GM23338 (cell line): ENCODE measurements at regions not wholly inside any gene's neighbourhood (a gene's known extent, or its start where the extent isn't known, plus 50 kb on each side); places are given as distances from the start of the nearest gene placed in this dataset.

ENCODE experiments used
- ATAC-seq: fragments of 200-7000 bp; cut with Tn5 transposase; 3 replicates; pipeline ENCODE4 v1.9.1; 2020
- DNase-seq: peaks from one replicate; pipeline ENCODE4 v3.0.0-alpha.2; 2015; ENCODE audit warnings: low spot score
- H2AFZ ChIP-seq: fragments of 200-600 bp; sonication (generic); 2 replicates; pipeline ENCODE4 v1.8.0; 2016; ENCODE audit warnings: antibody characterized with exemption, mild to moderate bottlenecking, moderate library complexity
- H3F3A ChIP-seq: fragments of 200-600 bp; sonication (generic); replicated peaks from 2 replicates; pipeline ENCODE4 v1.8.0; 2017; ENCODE audit warnings: antibody characterized with exemption, mixed run types, low read depth
- H3K27ac ChIP-seq: fragments of 200-600 bp; sonication (generic); 2 replicates; pipeline ENCODE4 v1.6.1; 2016; ENCODE audit warnings: low read depth
- H3K27me3 ChIP-seq: fragments of 200-600 bp; sonication (generic); 2 replicates; pipeline ENCODE4 v1.8.0; 2016; ENCODE audit warnings: mild to moderate bottlenecking, mixed run types, moderate library complexity; ENCODE audit not compliant: insufficient read depth
- H3K36me3 ChIP-seq: fragments of 200-600 bp; sonication (generic); 2 replicates; pipeline ENCODE4 v1.8.0; 2016; ENCODE audit warnings: mild to moderate bottlenecking; ENCODE audit not compliant: insufficient read depth
- H3K4me1 ChIP-seq: fragments of 200-600 bp; sonication (generic); 2 replicates; pipeline ENCODE4 v1.8.0; 2016; ENCODE audit warnings: mild to moderate bottlenecking, moderate library complexity; ENCODE audit not compliant: insufficient read depth
- H3K4me2 ChIP-seq: fragments of 200-600 bp; sonication (generic); 2 replicates; pipeline ENCODE4 v1.7.1; 2017; ENCODE audit warnings: mixed run types
- H3K4me3 ChIP-seq: fragments of 200-600 bp; sonication (generic); 2 replicates; pipeline ENCODE4 v1.6.1; 2016; ENCODE audit warnings: mixed run types
- H3K79me2 ChIP-seq: fragments of 200-600 bp; sonication (generic); replicated peaks from 2 replicates; pipeline ENCODE4 v1.8.0; 2017; ENCODE audit warnings: mild to moderate bottlenecking; ENCODE audit not compliant: insufficient read depth
- H3K9me2 ChIP-seq: fragments of 200-600 bp; sonication (generic); 2 replicates; pipeline ENCODE4 v1.8.0; 2017; ENCODE audit not compliant: insufficient read depth
- H4K20me1 ChIP-seq: fragments of 200-600 bp; sonication (generic); replicated peaks from 2 replicates; pipeline ENCODE4 v1.8.0; 2017; ENCODE audit warnings: mild to moderate bottlenecking; ENCODE audit not compliant: insufficient read depth
- H3K27ac Mint-ChIP-seq: 2 replicates; pipeline ENCODE4 v1.8.0; 2020; ENCODE audit warnings: inconsistent platforms, mild to moderate bottlenecking, moderate library complexity, mixed read lengths
- H3K27me3 Mint-ChIP-seq: 3 replicates; pipeline ENCODE4 v1.8.0; 2022; ENCODE audit warnings: low read depth, mild to moderate bottlenecking, moderate library complexity, mixed read lengths, inconsistent platforms; ENCODE audit not compliant: insufficient read depth, poor library complexity
- H3K36me3 Mint-ChIP-seq: 3 replicates; pipeline ENCODE4 v1.8.0; 2021; ENCODE audit warnings: low read depth, mild to moderate bottlenecking, inconsistent platforms, moderate library complexity, mixed read lengths
- H3K4me1 Mint-ChIP-seq: 3 replicates; pipeline ENCODE4 v1.8.0; 2020; ENCODE audit warnings: mild to moderate bottlenecking, inconsistent platforms, mixed read lengths
- H3K4me3 Mint-ChIP-seq: 3 replicates; pipeline ENCODE4 v1.8.0; 2021; ENCODE audit warnings: moderate library complexity, mild to moderate bottlenecking, inconsistent platforms, mixed read lengths
- H3K9me3 Mint-ChIP-seq: 3 replicates; pipeline ENCODE4 v1.8.0; 2020; ENCODE audit warnings: moderate library complexity, mild to moderate bottlenecking, inconsistent platforms, mixed read lengths
- EZH2phosphoT487 ChIP-seq: fragments of 200-600 bp; sonication (generic); IDR thresholded peaks from one replicate; pipeline ENCODE4 v1.8.1; 2018; ENCODE audit warnings: antibody characterized with exemption; ENCODE audit not compliant: unreplicated experiment
- JUNB ChIP-seq: IDR thresholded peaks from one replicate; pipeline ENCODE4 v1.6.1; 2016; ENCODE audit warnings: antibody characterized with exemption; ENCODE audit not compliant: unreplicated experiment
- NANOG ChIP-seq: IDR thresholded peaks from 2 replicates; pipeline ENCODE4 v1.6.1; 2016; ENCODE audit warnings: antibody characterized with exemption, borderline replicate concordance
- POLR2AphosphoS5 ChIP-seq: IDR thresholded peaks from 2 replicates; pipeline ENCODE4 v1.6.1; 2016; ENCODE audit warnings: antibody characterized with exemption, low read depth
- STAT1 ChIP-seq: IDR thresholded peaks from one replicate; pipeline ENCODE4 v1.6.1; 2016; ENCODE audit warnings: antibody characterized with exemption; ENCODE audit not compliant: unreplicated experiment
- ZNF114 ChIP-seq: fragments of 250-450 bp; sonication (Bioruptor Pico); IDR thresholded peaks from 2 replicates; pipeline ENCODE4 v1.5.0; 2020; ENCODE audit warnings: mild to moderate bottlenecking, moderate library complexity
- TF ChIP-seq, protein P1 (sequence below): fragments of 250-450 bp; sonication (Bioruptor Pico); IDR thresholded peaks from 2 replicates; pipeline ENCODE4 v1.5.0; 2020; ENCODE audit warnings: mild to moderate bottlenecking, moderate library complexity
- TF ChIP-seq, protein P2 (sequence below), 2 experiments: fragments of 200-600 bp in 1 of 2; sonication (generic) in 1 of 2; conservative IDR thresholded peaks; 2 replicates each; pipeline versions ENCODE4 v1.5.1 to v1.6.1; 2016 to 2017; ENCODE audit warnings: antibody characterized with exemption in 2 of 2, low read depth in 2 of 2, mild to moderate bottlenecking in 2 of 2, moderate library complexity in 1 of 2
- TF ChIP-seq, protein P3 (sequence below): IDR thresholded peaks from one replicate; pipeline ENCODE4 v1.6.1; 2018; ENCODE audit warnings: antibody characterized with exemption; ENCODE audit not compliant: unreplicated experiment
- TF ChIP-seq, protein P4 (sequence below): IDR thresholded peaks from 2 replicates; pipeline ENCODE4 v1.6.1; 2016; ENCODE audit warnings: antibody characterized with exemption

DNA sequence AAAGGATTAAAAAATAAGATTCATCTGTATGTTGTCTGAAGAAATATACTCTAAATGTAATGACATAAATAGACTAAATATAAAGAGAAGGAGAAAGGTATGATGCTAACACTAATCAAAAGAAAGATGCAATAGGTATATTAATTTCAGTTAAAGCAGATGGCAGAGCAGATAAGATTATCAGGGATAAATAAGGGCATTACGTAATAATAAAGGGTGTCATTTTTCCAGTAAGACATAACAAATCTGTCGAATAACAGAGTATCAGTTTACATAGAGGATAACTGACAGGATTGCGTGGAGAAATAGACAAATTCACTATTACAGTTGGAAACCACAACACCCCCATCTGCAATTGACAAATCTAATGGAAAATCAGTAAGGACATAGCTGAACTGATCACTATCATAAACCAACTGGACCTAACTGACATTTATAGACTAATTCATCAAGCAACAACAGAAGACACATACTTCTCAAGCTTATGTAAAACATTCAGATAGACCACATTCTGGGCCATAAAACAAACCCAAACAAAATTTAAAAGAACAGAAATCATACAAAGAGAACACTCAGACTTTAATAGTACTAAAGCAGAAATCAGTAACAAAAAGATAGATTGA, 384.1 kb upstream of the COBL start:
- no peaks in the 10 kb centered on the region for H3K27me3 Mint-ChIP-seq
- Histone ChIP-seq H4K20me1 (no peaks in the 10 kb centered on the region), H3K4me2 (no peak overlapping the region)

More for the DNA sequence above, 384.1 kb upstream of the COBL start:
- H3F3A ChIP-seq, result no peaks in the 10 kb centered on the region
- Mint-ChIP-seq H3K27ac (no peak overlapping the region), H3K4me3 (no peak overlapping the region), H3K4me1 (no peaks in the 10 kb centered on the region), H3K36me3 (no peaks in the 10 kb centered on the region; the same call in 2 of the 3 replicates), H3K9me3 (no peaks in the 10 kb centered on the region; the same call in 1 of the 3 replicates)
- H3K27ac ChIP-seq, result no peak overlapping the region
- ATAC-seq, result no peak
- no peaks in the 10 kb centered on the region for H3K36me3 ChIP-seq
- no peak overlapping the region for H3K4me3 ChIP-seq
- TF ChIP-seq EZH2phosphoT487 (no peak), STAT1 (no peak), NANOG (no peak), JUNB (no peak), POLR2AphosphoS5 (no peak), ZNF114 (CRISPR knock-in tag) (no peak)
- TF ChIP-seq, protein P1, sequence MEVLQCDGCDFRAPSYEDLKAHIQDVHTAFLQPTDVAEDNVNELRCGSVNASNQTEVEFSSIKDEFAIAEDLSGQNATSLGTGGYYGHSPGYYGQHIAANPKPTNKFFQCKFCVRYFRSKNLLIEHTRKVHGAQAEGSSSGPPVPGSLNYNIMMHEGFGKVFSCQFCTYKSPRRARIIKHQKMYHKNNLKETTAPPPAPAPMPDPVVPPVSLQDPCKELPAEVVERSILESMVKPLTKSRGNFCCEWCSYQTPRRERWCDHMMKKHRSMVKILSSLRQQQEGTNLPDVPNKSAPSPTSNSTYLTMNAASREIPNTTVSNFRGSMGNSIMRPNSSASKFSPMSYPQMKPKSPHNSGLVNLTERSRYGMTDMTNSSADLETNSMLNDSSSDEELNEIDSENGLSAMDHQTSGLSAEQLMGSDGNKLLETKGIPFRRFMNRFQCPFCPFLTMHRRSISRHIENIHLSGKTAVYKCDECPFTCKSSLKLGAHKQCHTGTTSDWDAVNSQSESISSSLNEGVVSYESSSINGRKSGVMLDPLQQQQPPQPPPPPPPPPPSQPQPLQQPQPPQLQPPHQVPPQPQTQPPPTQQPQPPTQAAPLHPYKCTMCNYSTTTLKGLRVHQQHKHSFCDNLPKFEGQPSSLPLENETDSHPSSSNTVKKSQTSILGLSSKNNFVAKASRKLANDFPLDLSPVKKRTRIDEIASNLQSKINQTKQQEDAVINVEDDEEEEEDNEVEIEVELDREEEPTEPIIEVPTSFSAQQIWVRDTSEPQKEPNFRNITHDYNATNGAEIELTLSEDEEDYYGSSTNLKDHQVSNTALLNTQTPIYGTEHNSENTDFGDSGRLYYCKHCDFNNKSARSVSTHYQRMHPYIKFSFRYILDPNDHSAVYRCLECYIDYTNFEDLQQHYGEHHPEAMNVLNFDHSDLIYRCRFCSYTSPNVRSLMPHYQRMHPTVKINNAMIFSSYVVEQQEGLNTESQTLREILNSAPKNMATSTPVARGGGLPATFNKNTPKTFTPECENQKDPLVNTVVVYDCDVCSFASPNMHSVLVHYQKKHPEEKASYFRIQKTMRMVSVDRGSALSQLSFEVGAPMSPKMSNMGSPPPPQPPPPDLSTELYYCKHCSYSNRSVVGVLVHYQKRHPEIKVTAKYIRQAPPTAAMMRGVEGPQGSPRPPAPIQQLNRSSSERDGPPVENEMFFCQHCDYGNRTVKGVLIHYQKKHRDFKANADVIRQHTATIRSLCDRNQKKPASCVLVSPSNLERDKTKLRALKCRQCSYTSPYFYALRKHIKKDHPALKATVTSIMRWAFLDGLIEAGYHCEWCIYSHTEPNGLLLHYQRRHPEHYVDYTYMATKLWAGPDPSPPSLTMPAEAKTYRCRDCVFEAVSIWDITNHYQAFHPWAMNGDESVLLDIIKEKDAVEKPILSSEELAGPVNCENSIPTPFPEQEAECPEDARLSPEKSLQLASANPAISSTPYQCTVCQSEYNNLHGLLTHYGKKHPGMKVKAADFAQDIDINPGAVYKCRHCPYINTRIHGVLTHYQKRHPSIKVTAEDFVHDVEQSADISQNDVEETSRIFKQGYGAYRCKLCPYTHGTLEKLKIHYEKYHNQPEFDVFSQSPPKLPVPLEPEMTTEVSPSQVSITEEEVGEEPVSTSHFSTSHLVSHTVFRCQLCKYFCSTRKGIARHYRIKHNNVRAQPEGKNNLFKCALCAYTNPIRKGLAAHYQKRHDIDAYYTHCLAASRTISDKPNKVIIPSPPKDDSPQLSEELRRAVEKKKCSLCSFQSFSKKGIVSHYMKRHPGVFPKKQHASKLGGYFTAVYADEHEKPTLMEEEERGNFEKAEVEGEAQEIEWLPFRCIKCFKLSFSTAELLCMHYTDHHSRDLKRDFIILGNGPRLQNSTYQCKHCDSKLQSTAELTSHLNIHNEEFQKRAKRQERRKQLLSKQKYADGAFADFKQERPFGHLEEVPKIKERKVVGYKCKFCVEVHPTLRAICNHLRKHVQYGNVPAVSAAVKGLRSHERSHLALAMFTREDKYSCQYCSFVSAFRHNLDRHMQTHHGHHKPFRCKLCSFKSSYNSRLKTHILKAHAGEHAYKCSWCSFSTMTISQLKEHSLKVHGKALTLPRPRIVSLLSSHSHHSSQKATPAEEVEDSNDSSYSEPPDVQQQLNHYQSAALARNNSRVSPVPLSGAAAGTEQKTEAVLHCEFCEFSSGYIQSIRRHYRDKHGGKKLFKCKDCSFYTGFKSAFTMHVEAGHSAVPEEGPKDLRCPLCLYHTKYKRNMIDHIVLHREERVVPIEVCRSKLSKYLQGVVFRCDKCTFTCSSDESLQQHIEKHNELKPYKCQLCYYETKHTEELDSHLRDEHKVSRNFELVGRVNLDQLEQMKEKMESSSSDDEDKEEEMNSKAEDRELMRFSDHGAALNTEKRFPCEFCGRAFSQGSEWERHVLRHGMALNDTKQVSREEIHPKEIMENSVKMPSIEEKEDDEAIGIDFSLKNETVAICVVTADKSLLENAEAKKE (CRISPR knock-in tag), result no peak
- TF ChIP-seq, protein P2, sequence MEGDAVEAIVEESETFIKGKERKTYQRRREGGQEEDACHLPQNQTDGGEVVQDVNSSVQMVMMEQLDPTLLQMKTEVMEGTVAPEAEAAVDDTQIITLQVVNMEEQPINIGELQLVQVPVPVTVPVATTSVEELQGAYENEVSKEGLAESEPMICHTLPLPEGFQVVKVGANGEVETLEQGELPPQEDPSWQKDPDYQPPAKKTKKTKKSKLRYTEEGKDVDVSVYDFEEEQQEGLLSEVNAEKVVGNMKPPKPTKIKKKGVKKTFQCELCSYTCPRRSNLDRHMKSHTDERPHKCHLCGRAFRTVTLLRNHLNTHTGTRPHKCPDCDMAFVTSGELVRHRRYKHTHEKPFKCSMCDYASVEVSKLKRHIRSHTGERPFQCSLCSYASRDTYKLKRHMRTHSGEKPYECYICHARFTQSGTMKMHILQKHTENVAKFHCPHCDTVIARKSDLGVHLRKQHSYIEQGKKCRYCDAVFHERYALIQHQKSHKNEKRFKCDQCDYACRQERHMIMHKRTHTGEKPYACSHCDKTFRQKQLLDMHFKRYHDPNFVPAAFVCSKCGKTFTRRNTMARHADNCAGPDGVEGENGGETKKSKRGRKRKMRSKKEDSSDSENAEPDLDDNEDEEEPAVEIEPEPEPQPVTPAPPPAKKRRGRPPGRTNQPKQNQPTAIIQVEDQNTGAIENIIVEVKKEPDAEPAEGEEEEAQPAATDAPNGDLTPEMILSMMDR (conservative IDR thresholded peaks at IDR 0.05; ENCODE audit: low read depth in 2 of 2), result no peak
- TF ChIP-seq, protein P3, sequence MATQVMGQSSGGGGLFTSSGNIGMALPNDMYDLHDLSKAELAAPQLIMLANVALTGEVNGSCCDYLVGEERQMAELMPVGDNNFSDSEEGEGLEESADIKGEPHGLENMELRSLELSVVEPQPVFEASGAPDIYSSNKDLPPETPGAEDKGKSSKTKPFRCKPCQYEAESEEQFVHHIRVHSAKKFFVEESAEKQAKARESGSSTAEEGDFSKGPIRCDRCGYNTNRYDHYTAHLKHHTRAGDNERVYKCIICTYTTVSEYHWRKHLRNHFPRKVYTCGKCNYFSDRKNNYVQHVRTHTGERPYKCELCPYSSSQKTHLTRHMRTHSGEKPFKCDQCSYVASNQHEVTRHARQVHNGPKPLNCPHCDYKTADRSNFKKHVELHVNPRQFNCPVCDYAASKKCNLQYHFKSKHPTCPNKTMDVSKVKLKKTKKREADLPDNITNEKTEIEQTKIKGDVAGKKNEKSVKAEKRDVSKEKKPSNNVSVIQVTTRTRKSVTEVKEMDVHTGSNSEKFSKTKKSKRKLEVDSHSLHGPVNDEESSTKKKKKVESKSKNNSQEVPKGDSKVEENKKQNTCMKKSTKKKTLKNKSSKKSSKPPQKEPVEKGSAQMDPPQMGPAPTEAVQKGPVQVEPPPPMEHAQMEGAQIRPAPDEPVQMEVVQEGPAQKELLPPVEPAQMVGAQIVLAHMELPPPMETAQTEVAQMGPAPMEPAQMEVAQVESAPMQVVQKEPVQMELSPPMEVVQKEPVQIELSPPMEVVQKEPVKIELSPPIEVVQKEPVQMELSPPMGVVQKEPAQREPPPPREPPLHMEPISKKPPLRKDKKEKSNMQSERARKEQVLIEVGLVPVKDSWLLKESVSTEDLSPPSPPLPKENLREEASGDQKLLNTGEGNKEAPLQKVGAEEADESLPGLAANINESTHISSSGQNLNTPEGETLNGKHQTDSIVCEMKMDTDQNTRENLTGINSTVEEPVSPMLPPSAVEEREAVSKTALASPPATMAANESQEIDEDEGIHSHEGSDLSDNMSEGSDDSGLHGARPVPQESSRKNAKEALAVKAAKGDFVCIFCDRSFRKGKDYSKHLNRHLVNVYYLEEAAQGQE, result no peak
- TF ChIP-seq, protein P4, sequence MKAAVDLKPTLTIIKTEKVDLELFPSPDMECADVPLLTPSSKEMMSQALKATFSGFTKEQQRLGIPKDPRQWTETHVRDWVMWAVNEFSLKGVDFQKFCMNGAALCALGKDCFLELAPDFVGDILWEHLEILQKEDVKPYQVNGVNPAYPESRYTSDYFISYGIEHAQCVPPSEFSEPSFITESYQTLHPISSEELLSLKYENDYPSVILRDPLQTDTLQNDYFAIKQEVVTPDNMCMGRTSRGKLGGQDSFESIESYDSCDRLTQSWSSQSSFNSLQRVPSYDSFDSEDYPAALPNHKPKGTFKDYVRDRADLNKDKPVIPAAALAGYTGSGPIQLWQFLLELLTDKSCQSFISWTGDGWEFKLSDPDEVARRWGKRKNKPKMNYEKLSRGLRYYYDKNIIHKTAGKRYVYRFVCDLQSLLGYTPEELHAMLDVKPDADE, result no peak
- no peaks in the 10 kb centered on the region for H3K4me1 ChIP-seq
- no peak overlapping the region for H2AFZ ChIP-seq
- H3K79me2 ChIP-seq, result no peaks in the 10 kb centered on the region
- H3K9me2 ChIP-seq, result 0 out of 2 replicates have a peak, but pooled peaks cover 2% of the 10 kb centered on the region
- H3K27me3 ChIP-seq, result no peaks in the 10 kb centered on the region
- DNase-seq, result no peak
